NCI-H748 (cell line): ENCODE measurements at regions not wholly inside any gene's neighbourhood (a gene's known extent, or its start where the extent isn't known, plus 50 kb on each side); places are given as distances from the start of the nearest gene placed in this dataset.

Source experiments
- DNase-seq: peaks from one replicate; lab custom pipeline; 2025; ENCODE audit not compliant: unreplicated experiment; lab: John Stamatoyannopoulos, UW

GRCh38 chr4:96895826-96896225, 1055.9 kb downstream of the PDHA2 start:
- DNase-seq, result no peak

GRCh38 chr4:96912716-96913115, 1072.8 kb downstream of the PDHA2 start:
- DNase-seq, result no peak

- DNase-seq, result no peak
Observed at GRCh38 chr4:96913441-96914080, 1073.7 kb downstream of the PDHA2 start.

- peak; percentile 60 for DNase-seq
Observed at GRCh38 chr4:96916711-96917110, 1076.8 kb downstream of the PDHA2 start.

- DNase-seq, result no peak
Observed at GRCh38 chr4:96936886-96937285, 1097.0 kb downstream of the PDHA2 start.

- no peak for DNase-seq
Observed at GRCh38 chr4:96946552-96946951, 1106.7 kb downstream of the PDHA2 start.

- DNase-seq, result no peak
Observed at GRCh38 chr4:96952610-96953009, 1112.7 kb downstream of the PDHA2 start.

- DNase-seq, result no peak
Observed at GRCh38 chr4:96955226-96955625, 1115.3 kb downstream of the PDHA2 start.

- DNase-seq, result no peak
Observed at GRCh38 chr4:96955691-96956090, 1115.8 kb downstream of the PDHA2 start.

- DNase-seq, result no peak
Observed at GRCh38 chr4:96969455-96969854, 1129.6 kb downstream of the PDHA2 start.

- DNase-seq, result no peak
Observed at GRCh38 chr4:96972920-96973319, 1133.0 kb downstream of the PDHA2 start.

GRCh38 chr4:96974295-96974694, 1134.4 kb downstream of the PDHA2 start:
- DNase-seq, result no peak

- no peak for DNase-seq
Observed at GRCh38 chr4:96983830-96984229, 1143.9 kb downstream of the PDHA2 start.

- DNase-seq, result peak; percentile 9
Observed at GRCh38 chr4:96986816-96987215, 1146.9 kb downstream of the PDHA2 start.

GRCh38 chr4:96991083-96991482, 1151.2 kb downstream of the PDHA2 start:
- DNase-seq, result no peak

- no peak for DNase-seq
Observed at GRCh38 chr4:96992443-96992842, 1150.8 kb downstream of the STPG2 start.

- DNase-seq, result no peak
Observed at GRCh38 chr4:96993560-96993959, 1149.7 kb downstream of the STPG2 start.

- no peak for DNase-seq
Observed at GRCh38 chr4:97003715-97004114, 1139.6 kb downstream of the STPG2 start.

GRCh38 chr4:97013309-97013708, 1130.0 kb downstream of the STPG2 start:
- no peak for DNase-seq

- DNase-seq, result no peak
Observed at GRCh38 chr4:97013711-97014110, 1129.6 kb downstream of the STPG2 start.

GRCh38 chr4:97015301-97015700, 1128.0 kb downstream of the STPG2 start:
- no peak for DNase-seq

- DNase-seq, result peak; percentile 68
Observed at GRCh38 chr4:97016186-97016907, 1126.9 kb downstream of the STPG2 start.
